A673 (cell line): ENCODE measurements at regions not wholly inside any gene's neighbourhood (a gene's known extent, or its start where the extent isn't known, plus 50 kb on each side); places are given as distances from the start of the nearest gene placed in this dataset.

Experiments
- BruUV-seq: library from RNA; stranded (reverse); fragments of 400-500 nt; replicated peaks from 2 replicates; lab custom pipeline; 2021; lab: Mats Ljungman, UMichigan
- CTCF ChIA-PET: fragments of 300-600 bp; sonication (Branson Sonifier 250); formaldehyde crosslinking; loops from one replicate; lab custom pipeline; 2022; ENCODE audit warnings: antibody characterized with exemption; lab: Charles Lee
- POLR2A ChIA-PET: fragments of 300-600 bp; sonication (Branson Sonifier 250); formaldehyde crosslinking; loops from one replicate; lab custom pipeline; 2022; ENCODE audit warnings: antibody characterized with exemption; ENCODE audit not compliant: low non-redundant PET; lab: Charles Lee
- DNase-seq: peaks from one replicate; pipeline ENCODE4 v3.0.0-alpha.2; 2015; ENCODE audit warnings: low spot score
- H3K27ac ChIP-seq: fragments of 200-600 bp; sonication (generic); 2 replicates; pipeline ENCODE4 v1.5.1; 2016; ENCODE audit warnings: mixed run types, low read depth, mild to moderate bottlenecking, mixed read lengths, antibody characterized with exemption, low read length; ENCODE audit not compliant: poor library complexity, severe bottlenecking
- H3K27me3 ChIP-seq: fragments of 200-600 bp; sonication (generic); replicated peaks from 2 replicates; pipeline ENCODE4 v1.6.1; 2017; ENCODE audit warnings: mixed run types, low read depth, mild to moderate bottlenecking, mixed read lengths, antibody characterized with exemption, low read length; ENCODE audit not compliant: insufficient read depth, poor library complexity
- H3K36me3 ChIP-seq: fragments of 200-600 bp; sonication (generic); 2 replicates; pipeline ENCODE4 v1.6.1; 2016; ENCODE audit warnings: mixed run types, mild to moderate bottlenecking, mixed read lengths, antibody characterized with exemption, low read length; ENCODE audit not compliant: insufficient read depth, poor library complexity, severe bottlenecking
- H3K4me1 ChIP-seq: fragments of 200-600 bp; sonication (generic); 2 replicates; pipeline ENCODE4 v1.6.1; 2017; ENCODE audit warnings: mixed run types, mild to moderate bottlenecking, mixed read lengths, antibody characterized with exemption, low read length; ENCODE audit not compliant: insufficient read depth, poor library complexity, severe bottlenecking
- H3K4me3 ChIP-seq: fragments of 200-600 bp; sonication (generic); 2 replicates; pipeline ENCODE4 v1.5.1; 2016; ENCODE audit warnings: low read depth, mixed run types, mild to moderate bottlenecking, mixed read lengths, low read length; ENCODE audit not compliant: poor library complexity, severe bottlenecking
- H3K9me3 ChIP-seq: fragments of 200-600 bp; sonication (generic); 2 replicates; pipeline ENCODE4 v1.6.1; 2016; ENCODE audit warnings: mixed run types, low read depth, mild to moderate bottlenecking, mixed read lengths, antibody characterized with exemption, low read length; ENCODE audit not compliant: poor library complexity, severe bottlenecking
- EZH2 ChIP-seq: fragments of 200-600 bp; sonication (generic); IDR thresholded peaks from 2 replicates; pipeline ENCODE4 v1.6.1; 2017; ENCODE audit warnings: borderline replicate concordance, low read depth, mild to moderate bottlenecking, mixed read lengths, antibody characterized with exemption, low read length; ENCODE audit not compliant: poor library complexity, severe bottlenecking
- intact Hi-C: fragments of 100-400 bp; cut with micrococcal nuclease; formaldehyde crosslinking; loops from one replicate; pipeline ENCODE4 v1.10.0; 2022; ENCODE audit not compliant: unreplicated experiment
- TF ChIP-seq, protein P1 (sequence below): fragments of 300-800, 200-600 bp; sonication (generic); conservative IDR thresholded peaks from 2 replicates; pipeline ENCODE4 v1.5.1; 2017; ENCODE audit warnings: low read depth, mild to moderate bottlenecking, antibody characterized with exemption, low read length, moderate library complexity, mixed read lengths

DNA sequence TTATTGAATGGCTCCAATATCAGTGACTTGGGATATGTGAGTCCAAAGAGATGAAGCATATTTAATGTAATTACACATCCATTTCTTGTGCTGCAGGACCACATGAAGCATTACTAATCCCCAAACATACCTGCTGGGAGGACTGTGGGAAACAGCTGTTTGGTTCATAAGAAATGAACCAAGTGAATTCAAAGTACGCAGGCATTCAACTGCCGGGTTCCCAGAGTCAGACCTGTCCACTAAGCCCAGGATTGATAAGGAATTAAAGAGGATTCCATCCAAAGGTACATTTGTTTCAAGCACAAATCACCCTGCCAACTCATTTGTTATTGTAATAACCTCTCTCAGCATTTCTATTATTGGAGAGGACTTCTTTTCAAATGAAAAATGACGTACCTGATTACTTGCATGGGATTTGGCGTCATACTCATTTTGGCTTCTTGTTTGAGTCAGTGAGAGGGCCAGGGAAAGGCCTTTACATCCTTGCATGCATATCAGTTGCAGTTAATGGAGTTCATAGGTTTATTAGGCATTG is 230.7 kb downstream of the TXNL1 start:
- no peak for DNase-seq
- Histone ChIP-seq H3K36me3 (no peaks in the 10 kb centered on the region), H3K27me3 (no peaks in the 10 kb centered on the region), H3K9me3 (no peaks in the 10 kb centered on the region), H3K4me3 (no peak overlapping the region), H3K27ac (no peak overlapping the region), H3K4me1 (peaks cover 4% of the 10 kb centered on the region)
- intact Hi-C loops: no loop called here
- BruUV-seq: no TSS peak
- POLR2A ChIA-PET: no interaction called here
- CTCF ChIA-PET: no interaction called here
- TF ChIP-seq, protein P1, sequence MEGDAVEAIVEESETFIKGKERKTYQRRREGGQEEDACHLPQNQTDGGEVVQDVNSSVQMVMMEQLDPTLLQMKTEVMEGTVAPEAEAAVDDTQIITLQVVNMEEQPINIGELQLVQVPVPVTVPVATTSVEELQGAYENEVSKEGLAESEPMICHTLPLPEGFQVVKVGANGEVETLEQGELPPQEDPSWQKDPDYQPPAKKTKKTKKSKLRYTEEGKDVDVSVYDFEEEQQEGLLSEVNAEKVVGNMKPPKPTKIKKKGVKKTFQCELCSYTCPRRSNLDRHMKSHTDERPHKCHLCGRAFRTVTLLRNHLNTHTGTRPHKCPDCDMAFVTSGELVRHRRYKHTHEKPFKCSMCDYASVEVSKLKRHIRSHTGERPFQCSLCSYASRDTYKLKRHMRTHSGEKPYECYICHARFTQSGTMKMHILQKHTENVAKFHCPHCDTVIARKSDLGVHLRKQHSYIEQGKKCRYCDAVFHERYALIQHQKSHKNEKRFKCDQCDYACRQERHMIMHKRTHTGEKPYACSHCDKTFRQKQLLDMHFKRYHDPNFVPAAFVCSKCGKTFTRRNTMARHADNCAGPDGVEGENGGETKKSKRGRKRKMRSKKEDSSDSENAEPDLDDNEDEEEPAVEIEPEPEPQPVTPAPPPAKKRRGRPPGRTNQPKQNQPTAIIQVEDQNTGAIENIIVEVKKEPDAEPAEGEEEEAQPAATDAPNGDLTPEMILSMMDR: no peak

GRCh38 chr18:56402872-56403516 is 235.4 kb downstream of the TXNL1 start:
- H3K27me3 ChIP-seq: no peaks in the 10 kb centered on the region
- intact Hi-C loops: no loop called here
- peak; percentile 82 for DNase-seq
- ChIA-PET POLR2A (no interaction called here), CTCF (no interaction called here)
- H3K4me1 ChIP-seq: peaks cover 4% of the 10 kb centered on the region
- BruUV-seq: no TSS peak
- no peak overlapping the region for H3K4me3 ChIP-seq
- no peak overlapping the region for H3K27ac ChIP-seq
- no peaks in the 10 kb centered on the region for H3K36me3 ChIP-seq
- no peaks in the 10 kb centered on the region for H3K9me3 ChIP-seq
- TF ChIP-seq EZH2: no peak
- TF ChIP-seq, protein P1: no peak

DNA sequence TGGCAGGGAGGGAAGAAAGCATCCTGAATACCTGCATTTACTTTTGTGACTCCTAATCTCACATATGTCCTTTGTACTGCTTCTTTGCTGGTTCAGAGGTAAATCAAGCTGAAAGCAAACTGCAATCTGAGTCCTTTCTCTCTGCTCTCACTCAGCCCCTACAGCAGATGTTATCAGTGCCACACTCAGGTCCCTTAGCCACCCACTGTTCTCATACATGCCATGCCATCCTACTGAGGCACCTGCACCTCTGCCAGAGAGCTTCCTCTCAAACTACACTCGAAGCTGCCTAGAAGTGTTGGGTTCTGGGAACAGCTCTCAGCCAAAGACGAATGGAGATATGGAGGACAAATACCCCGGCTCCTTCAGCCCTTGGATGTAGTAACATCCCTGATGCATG is 244.5 kb downstream of the TXNL1 start:
- Histone ChIP-seq H3K4me1 (no peaks in the 10 kb centered on the region), H3K4me3 (no peak overlapping the region), H3K27ac (no peak overlapping the region), H3K36me3 (no peaks in the 10 kb centered on the region), H3K9me3 (no peaks in the 10 kb centered on the region), H3K27me3 (no peaks in the 10 kb centered on the region)
- CTCF ChIA-PET: no interaction called here
- POLR2A ChIA-PET: no interaction called here
- no peak for TF ChIP-seq EZH2
- TF ChIP-seq, protein P1: no peak
- no peak for DNase-seq
- intact Hi-C loops: no loop called here
- BruUV-seq: no TSS peak
